Kidney (tissue), 13 donors: ENCODE measurements at regions not wholly inside any gene's neighbourhood (a gene's known extent, or its start where the extent isn't known, plus 50 kb on each side); places are given as distances from the start of the nearest gene placed in this dataset.
"Not testable (repeated sequence)": the region's sequence is repeated elsewhere in the genome, so short reads cannot be mapped to it uniquely, and the experiment has no call there.

Source experiments
- DNase-seq, 5 donors: peaks; one replicate each; pipeline ENCODE4 v3.0.0-alpha.2; 2013 to 2020
- FAIRE-seq: peaks from 2 replicates; lab custom pipeline; 2012; peaks lifted over from hg19 to GRCh38; lab: Jason Lieb, UNC
- H3K27ac ChIP-seq, 2 donors: one replicate each; pipeline ENCODE4 v1.7.0; 2013; ENCODE audit warnings: low read depth in 2 of 2, low read length in 2 of 2, inconsistent platforms in 1 of 2
- H3K27me3 ChIP-seq: one replicate; pipeline ENCODE4 v1.7.1; 2013; ENCODE audit warnings: low read length, inconsistent platforms; ENCODE audit not compliant: control insufficient read depth, insufficient read depth
- H3K36me3 ChIP-seq, 3 donors: one replicate each; pipeline versions ENCODE4 v1.7.0 to v1.7.1; 2013; ENCODE audit warnings: low read length in 3 of 3, control low read depth in 1 of 3, inconsistent platforms in 1 of 3; ENCODE audit not compliant: insufficient read depth in 3 of 3, control insufficient read depth in 2 of 3
- H3K4me1 ChIP-seq, 3 donors: one replicate each; pipeline versions ENCODE4 v1.7.0 to v1.7.1; 2013; ENCODE audit warnings: low read length in 3 of 3, inconsistent platforms in 1 of 3, low read depth in 1 of 3; ENCODE audit not compliant: control insufficient read depth in 2 of 3, insufficient read depth in 2 of 3
- H3K4me3 ChIP-seq, 3 donors: one replicate each; pipeline versions ENCODE4 v1.7.0 to v1.8.1; 2013; ENCODE audit warnings: low read length in 3 of 3, control low read depth in 1 of 3, inconsistent platforms in 1 of 3
- H3K9ac ChIP-seq, 3 donors: one replicate each; pipeline versions ENCODE4 v1.7.0 to v1.7.1; 2013; ENCODE audit warnings: low read length in 3 of 3, control low read depth in 1 of 3, inconsistent platforms in 1 of 3
- H3K9me3 ChIP-seq, 3 donors: one replicate each; pipeline versions ENCODE4 v1.7.0 to v1.7.1; 2013; ENCODE audit warnings: low read length in 3 of 3, control low read depth in 1 of 3, inconsistent platforms in 1 of 3; ENCODE audit not compliant: control insufficient read depth in 2 of 3, insufficient read depth in 1 of 3
- CTCF ChIP-seq: IDR thresholded peaks from 3 replicates; pipeline ENCODE4 v1.5.1; 2012; ENCODE audit warnings: mild to moderate bottlenecking, moderate library complexity, borderline replicate concordance; ENCODE audit not compliant: insufficient read depth; ENCODE audit errors: extremely low read depth
- intact Hi-C: fragments of 100-400 bp; cut with DNase I; formaldehyde crosslinking; loops from one replicate; pipeline ENCODE4 v1.11.1; 2022
- donor health status: control.
- donor health status: control.
- donor health status: control.
- donor health status: control.
- donor health status: control.
- donor health status: DM: yes; HTN: yes; CAD: no.
- donor health status: Normal renal cell carcinoma (clear cell type).

- no peak for FAIRE-seq
- H3K27me3 ChIP-seq = no peaks in the 10 kb centered on the region
Observed at GRCh38 chr14:106455026-106455425, 928.6 kb downstream of the TMEM121 start.

GRCh38 chr14:106459971-106460730, 933.8 kb downstream of the TMEM121 start:
- Histone ChIP-seq H3K36me3 (no peaks in the 10 kb centered on the region), H3K27me3 (no peaks in the 10 kb centered on the region), H3K4me3 (no peak overlapping the region), H3K27ac (no peak overlapping the region), H3K9ac (no peak overlapping the region), H3K9me3 (peaks cover 0 to 2% (median 0%) of the 10 kb centered on the region in 3 donors), H3K4me1 (no peaks in the 10 kb centered on the region)
- TF ChIP-seq CTCF = peak; percentile 7
- DNase-seq = no peak
- FAIRE-seq = no peak
- intact Hi-C loops = no loop called here

More at GRCh38 chr14:106455026-106455425, 928.6 kb downstream of the TMEM121 start:
- Histone ChIP-seq H3K27ac (no peak overlapping the region), H3K9me3 (peaks cover 0 to 3% (median 0%) of the 10 kb centered on the region in 3 donors), H3K4me1 (no peaks in the 10 kb centered on the region), H3K9ac (no peak overlapping the region), H3K36me3 (no peaks in the 10 kb centered on the region), H3K4me3 (no peak overlapping the region)
- intact Hi-C loops = no loop called here
- no peak for TF ChIP-seq CTCF
- no peak for DNase-seq

GRCh38 chr14:106460916-106461315, 934.5 kb downstream of the TMEM121 start:
- TF ChIP-seq CTCF = no peak

GRCh38 chr14:106466483-106466882, 940.1 kb downstream of the TMEM121 start:
- FAIRE-seq = not testable (repeated sequence)

More at GRCh38 chr14:106460916-106461315, 934.5 kb downstream of the TMEM121 start:
- Histone ChIP-seq H3K36me3 (no peaks in the 10 kb centered on the region), H3K9ac (no peak overlapping the region), H3K27ac (no peak overlapping the region), H3K4me1 (no peaks in the 10 kb centered on the region), H3K27me3 (no peaks in the 10 kb centered on the region), H3K4me3 (no peak overlapping the region), H3K9me3 (peaks cover 0 to 2% (median 0%) of the 10 kb centered on the region in 3 donors)
- FAIRE-seq = no peak
- intact Hi-C loops = no loop called here
- DNase-seq = no peak

GRCh38 chr14:106468869-106469268, 942.5 kb downstream of the TMEM121 start:
- intact Hi-C loops, FAIRE-seq, H3K36me3 ChIP-seq, H3K9ac ChIP-seq, H3K9me3 ChIP-seq, H3K4me3 ChIP-seq, H3K4me1 ChIP-seq, DNase-seq, H3K27ac ChIP-seq, H3K27me3 ChIP-seq: not testable (repeated sequence)

More at GRCh38 chr14:106466483-106466882, 940.1 kb downstream of the TMEM121 start:
- H3K4me1 ChIP-seq, H3K36me3 ChIP-seq, H3K9me3 ChIP-seq, H3K4me3 ChIP-seq, DNase-seq, H3K27me3 ChIP-seq, H3K9ac ChIP-seq, intact Hi-C loops, H3K27ac ChIP-seq: not testable (repeated sequence)

GRCh38 chr14:106470028-106470427, 943.6 kb downstream of the TMEM121 start:
- DNase-seq, H3K4me1 ChIP-seq, H3K36me3 ChIP-seq, H3K27ac ChIP-seq, H3K4me3 ChIP-seq, H3K9ac ChIP-seq, intact Hi-C loops, FAIRE-seq, H3K9me3 ChIP-seq, H3K27me3 ChIP-seq: not testable (repeated sequence)
